Suprapubic skin (tissue), 4 donors: ENCODE measurements at regions not wholly inside any gene's neighbourhood (a gene's known extent, or its start where the extent isn't known, plus 50 kb on each side); places are given as distances from the start of the nearest gene placed in this dataset.

Experiments used
- POLR2A ChIP-seq, 2 donors: fragments of 450-650 bp; IDR thresholded peaks; one replicate each; pipeline ENCODE4 v1.6.1; 2017; ENCODE audit warnings: antibody characterized with exemption in 2 of 2, mild to moderate bottlenecking in 2 of 2, moderate library complexity in 2 of 2
- POLR2AphosphoS5 ChIP-seq, 3 donors: sonication (generic); formaldehyde crosslinking; IDR thresholded peaks; one replicate each; pipeline ENCODE4 v1.6.1; 2017; ENCODE audit warnings: antibody characterized with exemption in 3 of 3
- TF ChIP-seq, protein P1 (sequence below), 2 donors: fragments of 200-600 bp in 1 of 2; fragments of 450-650 bp in 1 of 2; sonication (generic) in 1 of 2; IDR thresholded peaks; one replicate each; pipeline ENCODE4 v1.5.1; 2016 to 2019; ENCODE audit warnings: antibody characterized with exemption in 2 of 2, mild to moderate bottlenecking in 1 of 2, moderate library complexity in 1 of 2

DNA sequence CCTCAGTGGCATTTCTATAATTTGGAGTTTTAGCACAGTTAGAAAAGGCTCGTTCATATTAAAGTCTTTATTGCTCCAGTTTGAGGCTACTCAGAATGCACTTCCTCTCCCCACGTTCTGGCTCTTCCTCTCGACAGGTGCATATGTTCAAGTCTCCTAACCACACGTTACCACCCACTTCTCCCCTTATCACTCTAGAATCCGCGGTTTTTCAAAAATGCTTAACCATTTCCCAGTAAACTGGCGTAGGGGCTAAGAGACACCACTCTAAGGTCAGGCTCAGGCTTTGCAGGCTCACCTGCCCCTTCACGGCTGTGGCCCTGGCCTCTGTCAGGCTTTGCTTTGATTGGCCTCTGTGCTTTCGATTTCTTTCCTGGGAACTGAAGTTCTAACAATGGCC is 383.6 kb downstream of the GLRX3 start:
- TF ChIP-seq, protein P1, sequence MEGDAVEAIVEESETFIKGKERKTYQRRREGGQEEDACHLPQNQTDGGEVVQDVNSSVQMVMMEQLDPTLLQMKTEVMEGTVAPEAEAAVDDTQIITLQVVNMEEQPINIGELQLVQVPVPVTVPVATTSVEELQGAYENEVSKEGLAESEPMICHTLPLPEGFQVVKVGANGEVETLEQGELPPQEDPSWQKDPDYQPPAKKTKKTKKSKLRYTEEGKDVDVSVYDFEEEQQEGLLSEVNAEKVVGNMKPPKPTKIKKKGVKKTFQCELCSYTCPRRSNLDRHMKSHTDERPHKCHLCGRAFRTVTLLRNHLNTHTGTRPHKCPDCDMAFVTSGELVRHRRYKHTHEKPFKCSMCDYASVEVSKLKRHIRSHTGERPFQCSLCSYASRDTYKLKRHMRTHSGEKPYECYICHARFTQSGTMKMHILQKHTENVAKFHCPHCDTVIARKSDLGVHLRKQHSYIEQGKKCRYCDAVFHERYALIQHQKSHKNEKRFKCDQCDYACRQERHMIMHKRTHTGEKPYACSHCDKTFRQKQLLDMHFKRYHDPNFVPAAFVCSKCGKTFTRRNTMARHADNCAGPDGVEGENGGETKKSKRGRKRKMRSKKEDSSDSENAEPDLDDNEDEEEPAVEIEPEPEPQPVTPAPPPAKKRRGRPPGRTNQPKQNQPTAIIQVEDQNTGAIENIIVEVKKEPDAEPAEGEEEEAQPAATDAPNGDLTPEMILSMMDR (IDR thresholded peaks at IDR 0.05), result no peak
- TF ChIP-seq POLR2A (IDR thresholded peaks at IDR 0.05) (no peak), POLR2AphosphoS5 (IDR thresholded peaks at IDR 0.05) (no peak)
